Left renal pelvis (tissue), 4 donors: ENCODE measurements at regions not wholly inside any gene's neighbourhood (a gene's known extent, or its start where the extent isn't known, plus 50 kb on each side); places are given as distances from the start of the nearest gene placed in this dataset.
"Not testable (repeated sequence)": the region's sequence is repeated elsewhere in the genome, so short reads cannot be mapped to it uniquely, and the experiment has no call there.

Experiments
- DNase-seq, 4 donors: peaks; one replicate each; pipeline ENCODE4 v3.0.0-alpha.2; 2013; ENCODE audit warnings: low read depth in 4 of 4, low spot score in 3 of 4

DNA sequence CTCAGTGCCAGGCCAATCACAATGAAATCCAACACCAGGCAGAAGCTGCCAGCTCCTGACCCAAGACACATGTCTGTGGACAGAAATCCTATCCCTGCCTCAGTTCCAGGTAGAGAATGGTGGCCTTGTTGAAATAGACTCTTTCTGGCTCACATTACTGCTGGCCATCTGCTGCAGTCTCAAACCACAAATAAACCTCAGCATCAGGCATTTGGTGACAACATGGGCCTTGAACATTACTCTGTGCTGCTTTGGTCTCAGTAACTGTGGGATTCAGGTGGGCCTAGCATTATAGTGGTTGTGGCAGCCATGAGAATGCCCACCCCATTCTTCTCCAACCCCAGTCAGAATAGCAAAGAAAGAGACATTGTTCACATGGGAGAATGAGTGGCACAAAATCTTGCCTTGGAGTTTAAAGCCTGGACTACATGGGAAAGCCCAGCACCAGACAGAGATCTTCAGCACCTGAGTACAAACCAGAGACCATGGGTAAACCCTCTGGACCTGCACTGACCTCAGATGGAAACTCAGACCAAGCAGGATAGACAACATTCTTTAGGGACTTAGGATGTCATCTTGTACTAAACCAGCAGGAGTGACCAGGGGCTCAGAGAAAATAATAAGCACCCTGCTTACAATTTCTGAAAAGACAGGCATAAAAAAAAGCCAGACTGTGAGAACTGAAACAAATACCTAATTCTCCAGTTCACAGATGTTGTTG lies 50.4 kb upstream of the TRAM1L1 start:
- DNase-seq, result no peak

- DNase-seq, result no peak
Measured at GRCh38 chr4:117137145-117137544, 51.8 kb upstream of the TRAM1L1 start.

GRCh38 chr4:117138732-117139131 lies 53.4 kb upstream of the TRAM1L1 start:
- not testable (repeated sequence) for DNase-seq

GRCh38 chr4:117154251-117154650 lies 68.9 kb upstream of the TRAM1L1 start:
- DNase-seq, result no peak

- no peak for DNase-seq
Measured at GRCh38 chr4:117156806-117157205, 71.4 kb upstream of the TRAM1L1 start.

DNA sequence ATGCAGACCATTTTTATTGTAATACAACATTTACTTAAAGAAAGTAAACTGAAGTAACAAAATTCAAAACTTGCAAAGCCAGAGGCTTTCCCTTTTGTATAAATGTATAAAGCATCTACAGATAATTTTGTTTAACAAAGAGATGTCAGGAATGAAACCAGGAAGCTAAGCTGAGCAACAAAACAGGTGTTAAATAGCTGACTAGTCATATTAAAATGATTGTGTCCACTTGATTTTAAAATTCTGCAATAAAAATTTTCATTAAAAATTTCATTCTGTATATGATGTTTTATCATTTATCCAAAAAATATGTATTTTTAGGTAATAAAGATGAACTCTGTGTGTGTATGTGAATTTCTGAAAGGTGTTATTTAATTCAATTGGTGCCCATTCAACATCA lies 72.0 kb upstream of the TRAM1L1 start:
- DNase-seq, result no peak

DNA sequence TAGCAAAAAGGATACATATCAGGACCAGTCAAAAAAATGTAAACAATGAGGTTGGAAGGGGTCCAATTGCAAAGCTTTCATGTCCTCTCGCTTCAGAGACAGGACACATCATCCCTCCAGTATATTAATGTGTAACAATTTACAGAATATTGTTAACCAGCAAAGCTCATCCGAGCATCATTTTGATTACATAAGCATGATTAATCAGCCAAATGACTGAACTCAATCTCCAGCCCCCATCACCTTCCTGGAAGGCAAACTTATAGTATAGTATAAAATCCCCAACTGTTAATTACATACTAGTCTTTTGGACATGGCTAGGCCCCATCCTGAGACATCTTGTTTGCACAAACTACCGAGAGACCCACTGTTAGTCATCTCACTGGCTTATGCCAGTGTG lies 77.6 kb upstream of the TRAM1L1 start:
- DNase-seq, result no peak

DNA sequence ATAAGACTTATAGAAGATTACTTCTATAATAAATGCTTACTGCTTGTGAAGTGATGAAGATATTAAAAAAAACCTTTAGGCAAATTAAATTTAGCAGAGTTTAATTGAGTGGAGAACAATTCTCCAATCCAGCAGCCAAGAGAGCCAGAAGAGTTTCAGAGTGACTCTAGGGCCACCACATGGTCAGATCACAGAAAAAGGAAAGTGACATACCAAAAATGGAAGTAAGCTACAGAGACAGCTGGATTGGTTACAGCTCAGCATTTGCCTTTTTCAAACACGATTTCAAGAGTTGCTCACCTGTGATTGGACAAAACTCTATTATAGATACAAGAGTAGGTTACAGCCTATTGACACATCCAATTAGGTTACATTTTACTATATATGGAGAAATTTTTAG lies 79.0 kb upstream of the TRAM1L1 start:
- no peak for DNase-seq

GRCh38 chr4:117175369-117175768 lies 90.0 kb upstream of the TRAM1L1 start:
- DNase-seq, result not testable (repeated sequence)

DNA sequence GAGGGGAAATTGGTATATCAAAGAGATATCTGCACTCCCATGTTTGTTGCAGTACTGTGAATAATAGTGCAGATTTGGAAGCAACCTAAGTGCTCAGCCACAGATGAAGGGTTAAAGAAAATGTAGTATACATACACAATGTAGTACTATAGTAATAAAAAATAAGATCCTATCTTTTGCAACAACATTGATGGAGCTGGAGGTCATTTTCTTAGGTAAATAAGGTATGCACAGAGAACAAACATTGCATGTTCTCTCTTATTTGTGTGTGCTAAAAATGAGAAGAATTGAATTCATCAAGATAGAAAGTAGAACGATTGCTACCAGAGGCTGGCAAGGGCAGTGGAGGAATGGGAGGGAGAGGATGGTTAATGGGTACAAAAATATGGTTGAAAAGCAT lies 117.9 kb upstream of the TRAM1L1 start:
- DNase-seq, result no peak

DNA sequence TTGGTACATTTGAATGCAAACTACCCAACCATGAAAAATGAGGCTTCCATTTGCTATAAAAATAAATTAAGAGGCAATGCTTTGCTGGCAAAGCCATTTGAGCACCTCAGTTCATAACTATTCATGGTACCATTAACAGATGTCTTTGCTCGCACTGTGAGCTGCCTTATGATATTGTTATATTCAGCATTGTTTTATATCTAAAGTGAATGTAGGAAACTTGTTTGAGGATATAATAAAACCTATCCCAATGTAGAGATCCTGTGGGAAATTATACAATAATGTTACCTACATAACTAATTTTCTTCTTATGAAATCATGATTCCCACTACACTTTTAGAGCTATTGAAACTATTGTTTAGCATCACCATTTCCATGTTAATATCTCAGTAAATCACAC lies 125.2 kb upstream of the TRAM1L1 start:
- no peak for DNase-seq

DNA sequence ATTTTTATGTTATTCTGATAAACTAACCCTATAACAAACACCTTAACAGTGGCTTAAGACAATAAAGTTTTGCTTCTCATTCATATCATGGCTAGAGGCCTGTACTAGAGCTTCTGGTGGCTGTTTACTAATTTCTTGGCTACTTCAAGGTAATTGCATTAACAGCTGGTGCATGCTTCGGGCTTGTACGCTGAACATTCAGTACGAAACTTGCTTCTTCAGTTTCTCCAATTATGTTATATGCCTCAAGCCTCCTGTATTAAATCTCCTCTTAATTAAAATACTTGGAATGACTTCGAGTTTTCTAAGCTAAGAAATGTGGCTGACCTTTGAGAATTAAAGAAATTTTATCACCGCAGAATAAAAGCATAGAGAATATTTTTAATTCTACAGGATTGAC lies 138.9 kb upstream of the TRAM1L1 start:
- no peak for DNase-seq

GRCh38 chr4:117225471-117225870 lies 140.1 kb upstream of the TRAM1L1 start:
- DNase-seq, result no peak

DNA sequence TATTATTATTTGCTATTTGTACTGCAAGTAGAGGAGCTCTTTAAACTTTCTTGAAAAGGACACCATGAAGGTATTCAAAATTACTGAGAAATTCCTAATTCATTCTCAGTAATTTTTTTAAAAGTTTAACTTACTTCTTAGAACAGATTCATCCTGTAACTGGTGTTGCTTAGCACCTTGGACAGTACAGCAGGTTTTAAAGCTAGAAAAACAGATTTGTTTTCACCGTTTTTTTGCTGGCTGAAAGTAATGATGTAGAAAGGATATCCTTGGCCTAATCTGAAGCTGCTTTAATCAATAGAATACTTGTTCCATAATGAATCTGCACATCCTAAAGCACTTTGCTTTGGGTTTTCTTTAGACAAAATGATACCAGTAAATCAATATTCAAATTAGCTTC lies 142.5 kb upstream of the TRAM1L1 start:
- DNase-seq, result no peak

DNA sequence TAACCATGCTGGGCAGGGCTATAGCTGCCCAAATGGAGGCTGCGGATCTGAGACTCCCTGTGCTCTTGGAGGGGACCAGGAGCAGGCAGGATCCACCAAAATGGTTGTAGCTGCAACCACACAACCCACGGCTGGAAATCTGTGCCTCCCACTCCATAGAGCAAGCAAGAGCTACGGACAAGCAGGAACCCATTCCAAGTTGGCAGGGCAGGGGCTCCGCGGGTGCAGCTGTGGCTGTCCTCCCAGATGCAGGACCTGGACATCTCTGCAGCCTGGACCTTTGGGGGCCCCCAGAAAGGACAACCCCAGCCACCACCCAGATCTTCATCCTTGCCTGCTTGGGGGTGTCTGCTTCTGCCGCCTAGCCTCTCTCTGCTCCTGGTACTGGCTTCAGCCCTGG lies 154.1 kb upstream of the TRAM1L1 start:
- no peak for DNase-seq

- DNase-seq, result no peak
Measured at GRCh38 chr4:117249333-117249732, 164.0 kb upstream of the TRAM1L1 start.

- no peak for DNase-seq
Measured at GRCh38 chr4:117264072-117264471, 178.7 kb upstream of the TRAM1L1 start.

GRCh38 chr4:117267317-117267716 lies 181.9 kb upstream of the TRAM1L1 start:
- DNase-seq, result no peak

GRCh38 chr4:117284736-117285135 lies 199.4 kb upstream of the TRAM1L1 start:
- no peak for DNase-seq

DNA sequence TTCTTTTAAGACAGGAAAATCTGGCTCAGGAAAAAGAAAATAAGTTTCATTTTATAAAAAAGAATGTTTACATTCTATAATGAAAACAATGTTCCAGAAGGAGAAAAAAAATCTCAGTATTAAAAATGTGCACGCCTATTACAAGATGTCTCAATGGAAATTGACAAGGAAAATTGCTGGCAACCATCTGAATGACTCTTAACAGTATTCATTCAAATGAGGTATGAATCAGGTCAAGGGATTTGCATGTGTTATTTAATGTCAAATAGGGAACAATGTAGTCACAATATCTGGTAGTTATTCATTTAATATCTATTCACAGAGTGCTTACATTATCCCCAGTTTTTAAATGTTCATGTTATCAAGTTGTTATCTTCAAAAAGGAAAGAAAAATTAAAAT lies 208.4 kb upstream of the TRAM1L1 start:
- DNase-seq, result no peak

DNA sequence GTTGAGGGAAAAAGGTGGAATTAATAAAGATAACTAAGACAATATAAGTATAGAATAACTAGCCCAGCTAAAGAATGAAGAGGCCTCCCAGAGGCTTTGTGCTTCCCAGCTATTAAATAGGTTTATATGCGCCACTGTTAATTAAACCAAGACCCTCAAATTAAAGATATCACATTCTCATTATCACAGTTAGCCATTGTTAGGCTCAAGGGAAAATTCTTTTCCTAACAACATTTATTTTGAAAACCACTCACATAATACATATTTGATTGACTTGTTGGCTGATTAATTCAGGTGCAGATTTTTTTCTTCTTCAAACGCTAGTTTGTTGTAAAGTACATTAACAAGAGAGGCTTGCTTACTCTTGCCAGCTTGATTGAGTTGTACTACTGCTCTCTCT lies 216.8 kb upstream of the TRAM1L1 start:
- no peak for DNase-seq

DNA sequence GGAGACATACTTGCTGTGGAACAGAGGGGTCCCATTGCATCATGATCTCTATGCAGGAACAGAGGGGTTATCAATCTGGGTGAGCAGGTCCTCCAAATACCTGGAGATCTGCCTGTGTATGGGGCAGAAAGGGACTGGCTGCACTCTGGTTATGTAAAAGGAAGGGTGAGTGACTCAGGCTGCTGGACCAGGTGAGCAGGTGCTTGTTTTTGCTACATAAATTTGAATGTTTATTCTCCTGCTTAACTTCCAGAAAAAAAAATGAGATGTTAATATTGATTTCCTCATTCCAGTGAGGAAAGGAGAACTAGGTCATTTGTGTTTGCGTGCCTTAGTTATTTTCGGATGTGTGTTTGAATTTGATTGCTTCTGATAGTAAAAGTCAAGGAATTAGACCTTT lies 225.8 kb upstream of the TRAM1L1 start:
- no peak for DNase-seq

DNA sequence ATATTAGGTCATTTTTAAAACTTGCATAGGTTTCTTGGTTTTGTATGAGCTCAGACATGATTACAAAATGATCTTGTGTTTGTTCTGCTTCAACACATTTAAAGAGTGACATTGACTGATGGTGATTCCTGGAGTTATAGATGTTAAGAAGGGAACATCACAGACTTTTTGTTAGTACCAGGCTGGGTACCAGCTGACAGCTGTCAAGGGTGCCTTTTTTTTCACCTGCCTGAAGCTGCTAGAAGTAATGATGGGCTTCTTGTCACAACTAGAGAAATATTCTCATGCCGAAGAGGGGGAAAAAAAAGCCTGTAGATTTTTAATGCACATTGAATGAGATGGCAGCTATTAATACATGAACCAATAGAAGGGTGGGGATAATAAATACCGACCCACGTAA lies 226.6 kb upstream of the TRAM1L1 start:
- DNase-seq, result no peak
